COLO829 (cell line): ENCODE measurements at regions not wholly inside any gene's neighbourhood (a gene's known extent, or its start where the extent isn't known, plus 50 kb on each side); places are given as distances from the start of the nearest gene placed in this dataset.
A peak's percentile ranks its signal among the peaks of the same experiment; 100 is the strongest.

ENCODE experiments used
- DNase-seq: peaks from one replicate; pipeline ENCODE4 v3.0.0; 2012; ENCODE audit warnings: low spot score

DNA sequence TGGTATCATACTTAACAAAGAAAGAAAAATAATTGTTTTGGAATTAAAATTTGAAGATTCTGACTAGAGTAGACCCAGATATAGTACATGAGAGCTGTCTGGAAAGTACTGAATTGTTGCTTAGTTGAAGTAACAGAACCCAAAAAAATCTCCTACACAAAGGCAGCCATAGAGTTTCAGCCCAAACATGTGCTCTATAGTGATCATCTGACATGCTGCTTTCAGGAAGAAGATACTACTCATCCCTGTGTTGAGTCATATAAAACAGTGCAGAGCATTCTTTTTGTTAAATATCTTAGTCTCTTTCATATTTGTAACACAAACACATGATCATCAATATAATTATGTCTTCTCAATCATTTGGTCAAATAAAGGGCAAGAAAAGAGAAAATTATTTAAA, 84.8 kb upstream of the PTPRM start:
- DNase-seq, result peak; percentile 69

DNA sequence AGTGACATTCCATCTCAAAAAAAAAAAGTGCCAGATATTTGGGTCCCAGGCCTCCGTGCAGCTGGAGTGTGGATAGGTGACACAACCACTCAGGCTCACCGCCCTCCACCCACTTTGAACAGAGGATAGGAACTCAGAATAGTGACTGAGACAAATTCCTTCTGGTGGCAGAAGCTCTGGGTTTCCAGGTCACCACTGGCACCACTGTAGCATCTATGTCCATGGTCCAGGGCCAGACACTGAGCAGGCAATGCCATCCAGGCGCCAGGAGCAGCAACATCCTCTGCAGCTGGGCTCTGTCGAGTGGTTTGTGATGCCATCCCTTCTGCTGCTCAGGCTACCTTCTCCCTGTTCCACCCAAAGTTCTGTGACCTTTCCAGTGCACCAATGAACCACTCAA, 81.5 kb upstream of the PTPRM start:
- DNase-seq, result no peak

DNA sequence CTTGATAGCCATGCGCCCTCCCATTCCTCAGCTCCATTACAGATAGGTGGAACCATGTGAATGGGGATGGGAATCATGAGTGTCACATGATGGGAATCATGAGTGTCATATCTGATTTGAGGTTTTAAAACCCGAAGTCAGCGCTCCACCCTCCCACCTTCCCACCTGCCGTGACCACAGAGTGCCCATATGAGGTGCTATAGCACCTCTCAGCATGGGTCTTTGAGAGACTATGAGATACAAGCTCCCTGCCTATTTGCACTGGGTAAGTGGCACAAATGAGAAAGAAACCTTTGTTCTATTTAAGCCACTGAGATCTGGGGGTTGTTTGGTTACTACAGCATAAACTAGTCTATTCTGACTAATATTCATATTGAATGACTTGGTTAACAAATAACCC, 78.5 kb upstream of the PTPRM start:
- DNase-seq, result peak; percentile 27

DNA sequence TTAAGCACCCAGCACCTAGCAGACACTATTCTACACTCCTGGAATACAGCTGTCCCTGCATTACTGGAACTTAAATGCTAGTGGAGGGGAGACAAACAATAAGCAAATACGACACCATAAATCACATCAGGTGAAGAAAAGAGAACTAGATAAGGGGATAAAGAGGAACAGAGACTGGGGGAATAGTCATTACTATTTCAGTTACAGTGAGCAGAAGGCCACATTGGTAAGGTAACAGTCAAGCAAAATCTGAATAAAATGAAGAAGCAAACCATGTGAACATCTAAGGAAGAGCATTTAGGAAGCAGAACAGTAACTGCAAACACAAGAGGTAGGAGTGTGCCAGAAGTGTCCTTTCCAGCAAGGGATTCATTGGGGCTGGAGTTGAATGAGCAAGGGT, 77.0 kb upstream of the PTPRM start:
- no peak for DNase-seq

DNA sequence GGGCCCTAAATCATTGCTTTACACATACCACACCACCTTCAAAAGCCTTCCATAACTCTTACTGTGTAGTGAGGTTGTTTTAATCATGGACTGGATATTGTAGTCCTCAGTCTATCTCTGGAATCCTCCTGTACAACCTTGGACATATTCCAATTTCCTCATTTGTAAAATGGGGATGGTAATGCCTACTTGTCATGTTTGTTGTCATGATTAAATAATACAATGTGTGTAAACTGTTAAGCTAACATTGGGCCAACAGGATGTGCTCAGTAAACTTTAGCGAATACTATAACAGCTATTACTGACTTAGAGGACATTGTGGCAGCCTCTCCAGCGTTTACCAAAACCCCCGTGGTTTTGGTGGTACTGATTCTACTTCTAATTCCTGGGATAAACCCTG, 74.7 kb upstream of the PTPRM start:
- DNase-seq, result no peak

DNA sequence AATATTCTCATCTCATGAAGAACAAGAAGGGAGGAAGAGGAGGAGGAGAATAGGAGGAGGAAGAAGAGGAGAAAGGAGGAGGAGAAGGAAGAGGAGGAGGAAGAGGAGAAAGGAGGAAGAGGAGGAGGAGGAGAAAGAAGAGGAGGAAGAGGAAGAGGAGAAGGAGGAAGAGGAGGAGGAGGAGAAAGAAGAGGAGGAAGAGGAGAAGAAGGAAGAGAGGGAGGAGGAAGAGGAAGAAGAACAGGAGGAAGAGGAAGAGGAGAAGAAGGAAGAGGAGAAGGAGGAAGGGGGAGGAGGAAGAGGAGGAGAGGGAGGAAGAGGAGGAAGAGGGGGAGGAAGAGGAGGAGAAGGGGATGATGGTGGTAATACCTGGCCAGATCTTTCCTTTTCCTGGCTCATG, 70.0 kb upstream of the PTPRM start:
- no peak for DNase-seq

DNA sequence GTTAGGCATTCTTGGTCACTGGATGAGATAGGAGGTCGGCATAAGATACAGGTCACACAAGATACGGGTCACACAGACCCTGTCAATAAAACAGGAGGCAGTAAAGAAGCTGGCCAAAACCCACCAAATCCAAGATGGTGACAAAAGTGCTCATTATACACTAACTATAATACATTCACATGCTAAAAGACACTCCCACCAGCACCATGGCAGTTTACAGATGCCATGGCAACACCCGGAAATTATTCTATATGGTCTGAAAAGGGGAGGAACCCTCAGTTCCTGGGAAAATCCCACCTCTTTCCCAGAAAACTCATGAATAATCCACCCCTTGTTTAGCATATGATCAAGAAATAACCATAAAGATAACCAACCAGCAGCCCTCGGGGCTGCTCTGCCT, 56.0 kb upstream of the PTPRM start:
- no peak for DNase-seq

DNA sequence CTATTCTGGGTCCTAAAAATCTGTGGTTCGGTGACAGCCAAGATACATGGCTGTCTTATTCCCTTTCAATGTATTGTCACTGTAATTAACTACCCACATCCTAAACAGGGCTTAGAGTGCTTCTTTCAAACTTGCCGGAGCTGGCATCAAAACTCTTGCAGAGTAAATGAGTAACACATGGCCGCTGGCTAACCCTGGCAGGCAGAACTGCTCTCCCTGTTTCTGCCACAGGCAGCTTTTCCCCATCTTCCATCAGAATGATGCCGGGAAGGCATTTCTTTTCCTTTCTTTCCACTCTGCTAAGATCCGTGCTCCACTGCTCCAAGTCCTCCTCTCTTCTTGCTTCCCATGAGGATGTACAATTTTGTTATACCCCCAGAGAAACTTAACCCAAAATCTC, 54.8 kb upstream of the PTPRM start:
- DNase-seq, result no peak

DNA sequence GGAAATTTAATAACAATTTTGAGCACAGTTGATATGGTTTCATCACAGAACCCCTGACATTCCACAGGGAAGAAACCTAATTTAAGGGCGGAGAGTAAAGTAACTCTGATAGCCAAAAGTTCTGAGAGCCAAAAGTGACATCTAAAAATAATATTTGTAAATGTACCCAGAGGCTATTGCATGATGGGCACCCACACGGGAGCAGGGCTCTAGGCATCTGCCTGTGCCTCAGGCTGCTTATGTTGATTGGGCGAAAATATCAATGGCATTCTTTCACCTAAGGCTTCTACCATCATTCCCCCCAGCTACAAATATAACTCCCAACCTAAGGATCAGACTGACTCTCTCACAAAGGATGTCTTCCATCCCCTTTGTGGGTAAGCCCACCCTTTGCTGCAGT, 54.1 kb upstream of the PTPRM start:
- no peak for DNase-seq

DNA sequence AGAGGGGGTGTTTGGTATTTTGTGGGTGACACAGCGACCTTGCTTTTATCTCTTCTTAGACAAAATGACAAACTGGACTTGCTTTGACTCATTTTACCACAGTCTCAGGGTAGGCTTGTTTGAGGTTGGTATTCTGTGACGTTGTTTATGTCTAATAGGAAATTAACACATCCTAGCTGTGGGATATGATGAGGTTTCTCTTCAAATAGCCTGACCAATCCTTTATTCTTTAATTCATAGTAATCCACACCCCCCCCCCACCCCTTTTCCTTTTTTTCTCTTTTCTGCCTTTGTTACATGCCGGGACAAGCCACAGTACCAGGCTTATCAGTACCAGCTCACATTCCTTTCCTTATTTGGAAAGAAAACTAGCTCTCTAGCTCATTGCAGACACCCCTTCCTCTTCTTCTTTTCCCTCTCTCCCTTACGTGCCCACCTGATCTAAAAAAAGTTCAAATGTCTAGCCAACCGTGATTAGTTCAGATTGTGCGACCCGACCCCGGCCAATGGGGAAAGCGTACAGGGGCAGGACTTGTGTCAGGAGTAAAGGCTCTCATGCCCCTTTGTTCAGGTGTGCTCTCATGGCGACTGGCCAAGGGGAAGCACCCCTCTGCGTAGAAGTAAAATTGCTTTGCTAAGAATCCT, 52.2 kb upstream of the PTPRM start:
- DNase-seq, result no peak

DNA sequence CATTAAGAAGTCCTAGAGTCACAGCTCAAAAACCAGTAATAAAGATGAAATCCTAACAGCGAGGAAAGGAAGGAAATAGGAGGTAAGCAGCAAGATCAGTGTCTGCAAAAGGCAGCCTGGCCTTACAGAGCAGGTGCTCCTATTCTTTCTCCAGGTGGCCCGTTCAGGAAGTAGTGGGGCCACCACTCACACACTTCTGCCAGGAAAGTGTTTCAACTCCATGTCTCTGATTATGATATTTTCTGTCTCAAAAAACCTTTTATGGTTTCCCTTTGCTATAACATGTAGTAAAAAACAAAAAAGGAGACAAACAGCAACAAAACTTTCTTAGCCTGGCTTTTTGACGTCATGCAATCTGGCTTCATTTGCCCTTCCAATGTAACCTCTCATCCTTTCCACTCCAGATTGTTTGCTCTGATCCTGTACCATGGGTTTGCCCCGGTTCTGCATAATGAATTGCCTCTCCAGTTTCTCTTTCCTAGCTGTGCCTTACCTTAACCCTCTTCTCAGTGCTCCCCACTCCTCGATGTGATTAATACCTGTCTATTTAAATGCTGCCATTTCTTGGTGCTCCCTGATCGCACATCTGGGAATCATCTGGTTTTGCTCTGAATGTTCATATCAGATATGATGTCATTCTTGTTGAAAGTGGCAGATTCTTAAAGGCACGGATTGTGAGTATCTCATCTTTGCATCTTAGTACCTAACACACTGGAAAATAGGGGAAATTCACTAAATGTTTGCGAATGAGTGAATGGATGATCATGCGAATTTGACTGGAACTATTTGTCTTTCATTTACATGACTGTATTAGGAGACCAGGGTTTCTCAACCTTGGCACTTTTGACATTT, 50.6 kb upstream of the PTPRM start:
- no peak for DNase-seq
